C4-2B (cell line): ENCODE measurements at regions not wholly inside any gene's neighbourhood (a gene's known extent, or its start where the extent isn't known, plus 50 kb on each side); places are given as distances from the start of the nearest gene placed in this dataset.

ENCODE experiments used
- H3K27ac ChIP-seq: fragments of 450-650 bp; 2 replicates; pipeline ENCODE4 v1.5.1; 2017
- ZFX ChIP-seq: fragments of 450-650 bp; IDR thresholded peaks from 2 replicates; pipeline ENCODE4 v1.6.1; 2017
- TF ChIP-seq, protein P1 (sequence below): fragments of 450-650 bp; conservative IDR thresholded peaks from 2 replicates; pipeline ENCODE4 v1.5.1; 2017; ENCODE audit warnings: mild to moderate bottlenecking

DNA sequence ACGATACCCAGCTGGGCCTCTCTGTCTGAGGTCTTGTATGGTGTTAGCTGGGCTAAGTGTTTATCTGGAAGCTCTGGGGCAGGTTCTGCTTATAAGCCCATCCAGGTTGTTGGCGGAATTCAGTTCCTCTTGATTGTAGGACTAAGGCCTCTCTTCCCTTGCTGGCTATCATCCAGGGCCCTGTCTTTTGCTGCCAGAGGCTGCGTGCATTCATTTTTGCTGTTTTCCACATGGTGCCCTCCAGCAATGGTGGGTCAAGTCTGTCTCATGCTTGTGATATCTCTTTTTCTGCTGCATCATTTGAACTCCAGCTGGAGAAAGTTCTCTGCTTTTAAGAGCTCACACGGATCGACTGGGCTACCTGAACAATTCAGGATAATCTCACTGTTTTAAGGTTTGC, 105.7 kb upstream of the ZNF618 start:
- TF ChIP-seq, protein P1, sequence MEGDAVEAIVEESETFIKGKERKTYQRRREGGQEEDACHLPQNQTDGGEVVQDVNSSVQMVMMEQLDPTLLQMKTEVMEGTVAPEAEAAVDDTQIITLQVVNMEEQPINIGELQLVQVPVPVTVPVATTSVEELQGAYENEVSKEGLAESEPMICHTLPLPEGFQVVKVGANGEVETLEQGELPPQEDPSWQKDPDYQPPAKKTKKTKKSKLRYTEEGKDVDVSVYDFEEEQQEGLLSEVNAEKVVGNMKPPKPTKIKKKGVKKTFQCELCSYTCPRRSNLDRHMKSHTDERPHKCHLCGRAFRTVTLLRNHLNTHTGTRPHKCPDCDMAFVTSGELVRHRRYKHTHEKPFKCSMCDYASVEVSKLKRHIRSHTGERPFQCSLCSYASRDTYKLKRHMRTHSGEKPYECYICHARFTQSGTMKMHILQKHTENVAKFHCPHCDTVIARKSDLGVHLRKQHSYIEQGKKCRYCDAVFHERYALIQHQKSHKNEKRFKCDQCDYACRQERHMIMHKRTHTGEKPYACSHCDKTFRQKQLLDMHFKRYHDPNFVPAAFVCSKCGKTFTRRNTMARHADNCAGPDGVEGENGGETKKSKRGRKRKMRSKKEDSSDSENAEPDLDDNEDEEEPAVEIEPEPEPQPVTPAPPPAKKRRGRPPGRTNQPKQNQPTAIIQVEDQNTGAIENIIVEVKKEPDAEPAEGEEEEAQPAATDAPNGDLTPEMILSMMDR, result no peak
- no peak for TF ChIP-seq ZFX
- H3K27ac ChIP-seq, result no peak overlapping the region

DNA sequence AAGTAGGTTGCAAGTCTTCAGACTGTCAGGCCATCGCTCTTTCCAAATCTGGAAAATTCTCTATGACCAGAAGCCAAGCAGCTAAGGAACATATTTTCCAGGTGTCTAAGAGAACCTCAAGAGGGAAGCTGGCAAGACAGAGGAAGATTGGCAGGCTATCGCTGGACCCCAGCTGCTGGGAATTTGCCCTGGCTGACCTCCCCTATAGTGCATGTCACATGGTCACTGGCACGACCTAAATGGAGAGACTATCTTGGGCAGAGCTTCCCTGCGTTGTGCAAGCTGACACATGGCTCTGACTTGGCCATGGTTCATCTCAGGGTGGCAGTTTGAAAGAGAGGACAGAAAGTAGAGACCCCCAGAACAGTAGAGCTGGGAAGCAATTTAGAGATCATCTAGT, 104.9 kb upstream of the ZNF618 start:
- no peak overlapping the region for H3K27ac ChIP-seq
- TF ChIP-seq, protein P1, result no peak
- TF ChIP-seq ZFX, result no peak

DNA sequence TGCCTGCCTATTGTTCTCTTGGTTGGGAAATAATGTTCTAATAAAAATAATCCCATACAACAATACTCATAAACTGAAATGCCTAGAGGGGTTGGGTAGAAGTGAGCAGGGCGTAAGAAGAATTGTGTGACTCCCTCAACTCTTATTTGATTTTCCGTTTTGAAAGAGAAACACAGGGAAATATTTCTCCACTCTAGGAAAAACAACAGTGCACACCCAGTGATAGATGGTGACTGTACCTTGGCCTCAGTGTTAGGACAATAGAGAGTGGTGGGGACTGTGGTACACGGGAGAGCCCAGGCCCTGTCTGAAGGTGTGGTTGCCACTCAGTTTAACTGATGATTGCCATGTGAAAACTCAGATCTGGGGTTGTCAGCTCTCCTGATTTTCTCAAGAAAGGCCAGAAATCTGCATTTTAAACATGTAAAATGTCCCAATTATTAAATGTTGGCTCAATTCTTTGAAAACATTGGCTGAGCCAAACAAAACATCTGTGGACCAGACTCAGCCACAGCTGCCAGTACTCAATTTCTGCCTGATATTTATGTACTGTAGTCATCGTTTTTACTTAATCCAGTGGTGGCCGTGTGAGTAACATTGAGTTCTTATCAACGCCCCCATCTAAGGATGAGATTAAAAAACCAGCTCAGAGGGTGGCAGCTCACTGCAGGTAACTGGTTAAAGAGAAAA, 103.8 kb upstream of the ZNF618 start:
- H3K27ac ChIP-seq, result no peak overlapping the region
- TF ChIP-seq ZFX, result no peak
- TF ChIP-seq, protein P1, result no peak

GRCh38 chr9:113774963-113775362, 101.1 kb upstream of the ZNF618 start:
- TF ChIP-seq, protein P1, result no peak
- no peak for TF ChIP-seq ZFX
- H3K27ac ChIP-seq, result no peak overlapping the region

- TF ChIP-seq, protein P1, result no peak
- TF ChIP-seq ZFX, result no peak
- no peak overlapping the region for H3K27ac ChIP-seq
Measured at GRCh38 chr9:113775749-113776148, 100.4 kb upstream of the ZNF618 start.

DNA sequence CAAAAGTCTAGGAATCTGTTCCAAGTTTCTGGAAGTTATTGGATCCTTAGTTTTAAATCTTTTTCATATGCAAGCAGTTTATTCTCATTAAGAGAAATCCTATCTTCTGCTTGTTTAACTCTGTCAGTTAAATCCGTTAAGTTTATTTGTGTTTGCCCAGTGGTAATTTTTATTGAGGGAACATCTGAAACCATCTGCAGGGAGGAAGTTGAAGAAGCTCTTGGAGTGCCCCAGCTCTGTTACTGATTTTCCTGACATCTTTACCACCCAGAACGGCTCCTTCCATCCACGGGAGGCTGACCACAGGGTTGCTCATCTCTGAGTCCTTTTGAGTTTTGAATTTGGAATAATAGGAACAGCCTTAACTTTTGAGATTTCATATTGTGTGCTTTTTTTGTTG, 99.9 kb upstream of the ZNF618 start:
- TF ChIP-seq, protein P1, result no peak
- TF ChIP-seq ZFX, result no peak

GRCh38 chr9:113781381-113781780, 94.7 kb upstream of the ZNF618 start:
- no peak for TF ChIP-seq ZFX
- TF ChIP-seq, protein P1, result no peak

More for the DNA sequence above, 99.9 kb upstream of the ZNF618 start:
- H3K27ac ChIP-seq, result no peak overlapping the region

More at GRCh38 chr9:113781381-113781780, 94.7 kb upstream of the ZNF618 start:
- no peak overlapping the region for H3K27ac ChIP-seq
